ENCODE measurements at regions not wholly inside any gene's neighbourhood (a gene's known extent, or its start where the extent isn't known, plus 50 kb on each side); places are given as distances from the start of the nearest gene placed in this dataset.

GRCh38 chr6:130314271-130314670 is 51.5 kb upstream of the TMEM200A start:
- DNase-seq (ENCODE audit: low spot score): no peak

- DNase-seq (ENCODE audit: low spot score): no peak
Observed at GRCh38 chr6:130313206-130313605, 52.6 kb upstream of the TMEM200A start.

- no peak for DNase-seq (ENCODE audit: low spot score)
Observed at GRCh38 chr6:130309028-130309427, 56.8 kb upstream of the TMEM200A start.

GRCh38 chr6:130307752-130308361 is 58.0 kb upstream of the TMEM200A start:
- DNase-seq (ENCODE audit: low spot score): no peak

- no peak for DNase-seq (ENCODE audit: low spot score)
Observed at GRCh38 chr6:130306377-130306776, 59.4 kb upstream of the TMEM200A start.

- DNase-seq (ENCODE audit: low spot score): no peak
Observed at GRCh38 chr6:130303431-130303830, 62.4 kb upstream of the TMEM200A start.

- no peak for DNase-seq (ENCODE audit: low spot score)
Observed at GRCh38 chr6:130298258-130298657, 67.6 kb upstream of the TMEM200A start.

GRCh38 chr6:130296854-130297253 is 69.0 kb upstream of the TMEM200A start:
- no peak for DNase-seq (ENCODE audit: low spot score)

- peak; percentile 68 for DNase-seq (ENCODE audit: low spot score)
Observed at GRCh38 chr6:130293800-130294199, 71.0 kb upstream of the SAMD3 start.

- DNase-seq (ENCODE audit: low spot score): no peak
Observed at GRCh38 chr6:130288065-130288464, 65.3 kb upstream of the SAMD3 start.

GRCh38 chr6:130282234-130282995 is 59.7 kb upstream of the SAMD3 start:
- DNase-seq (ENCODE audit: low spot score): peak; percentile 41

- no peak for DNase-seq (ENCODE audit: low spot score)
Observed at GRCh38 chr6:130276507-130276906, 53.8 kb upstream of the SAMD3 start.

GRCh38 chr6:130274007-130274406 is 51.3 kb upstream of the SAMD3 start:
- no peak for DNase-seq (ENCODE audit: low spot score)
